ENCODE measurements at regions not wholly inside any gene's neighbourhood (a gene's known extent, or its start where the extent isn't known, plus 50 kb on each side); places are given as distances from the start of the nearest gene placed in this dataset.

DNA sequence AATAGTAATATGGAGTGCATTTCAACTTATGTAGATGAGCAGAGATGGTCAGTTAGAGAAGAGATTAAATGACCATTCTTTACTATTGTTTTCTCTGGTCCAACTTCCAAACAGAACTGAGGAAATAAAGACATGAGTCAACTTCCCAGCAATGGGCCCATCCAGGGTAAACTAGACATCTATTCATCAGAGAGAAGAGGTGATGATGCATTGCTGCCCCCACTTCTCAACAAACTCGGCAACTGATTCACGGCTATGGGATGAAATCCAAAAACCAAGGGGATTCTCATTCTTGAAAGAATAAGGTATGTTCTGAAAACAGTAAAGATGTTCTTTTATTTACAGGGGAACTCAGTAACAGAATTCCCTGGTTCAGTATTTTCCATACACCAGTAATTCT, 190.7 kb downstream of the RDH14 start:
- no peaks in the 10 kb centered on the region for H3K27me3 ChIP-seq (ENCODE audit: control insufficient read depth, insufficient read depth, low read length)
- ChIA-PET POLR2A (no interaction called here), CTCF (interaction anchor here (0.8 kb wide), 1 partner anchor 10 kb away, joined by 3 read pairs; no protein-coding TSS in a partner anchor)
- H3K4me3 ChIP-seq (ENCODE audit: low read depth, low read length) = no peak overlapping the region
- no peak for DNase-seq (ENCODE audit: low read depth)
- no peaks in the 10 kb centered on the region for H3K36me3 ChIP-seq (ENCODE audit: control insufficient read depth, insufficient read depth, low read length)
- TF ChIP-seq, protein P1, sequence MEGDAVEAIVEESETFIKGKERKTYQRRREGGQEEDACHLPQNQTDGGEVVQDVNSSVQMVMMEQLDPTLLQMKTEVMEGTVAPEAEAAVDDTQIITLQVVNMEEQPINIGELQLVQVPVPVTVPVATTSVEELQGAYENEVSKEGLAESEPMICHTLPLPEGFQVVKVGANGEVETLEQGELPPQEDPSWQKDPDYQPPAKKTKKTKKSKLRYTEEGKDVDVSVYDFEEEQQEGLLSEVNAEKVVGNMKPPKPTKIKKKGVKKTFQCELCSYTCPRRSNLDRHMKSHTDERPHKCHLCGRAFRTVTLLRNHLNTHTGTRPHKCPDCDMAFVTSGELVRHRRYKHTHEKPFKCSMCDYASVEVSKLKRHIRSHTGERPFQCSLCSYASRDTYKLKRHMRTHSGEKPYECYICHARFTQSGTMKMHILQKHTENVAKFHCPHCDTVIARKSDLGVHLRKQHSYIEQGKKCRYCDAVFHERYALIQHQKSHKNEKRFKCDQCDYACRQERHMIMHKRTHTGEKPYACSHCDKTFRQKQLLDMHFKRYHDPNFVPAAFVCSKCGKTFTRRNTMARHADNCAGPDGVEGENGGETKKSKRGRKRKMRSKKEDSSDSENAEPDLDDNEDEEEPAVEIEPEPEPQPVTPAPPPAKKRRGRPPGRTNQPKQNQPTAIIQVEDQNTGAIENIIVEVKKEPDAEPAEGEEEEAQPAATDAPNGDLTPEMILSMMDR (IDR thresholded peaks at IDR 0.05; ENCODE audit: insufficient read depth, low read depth, low read length) = no peak

DNA sequence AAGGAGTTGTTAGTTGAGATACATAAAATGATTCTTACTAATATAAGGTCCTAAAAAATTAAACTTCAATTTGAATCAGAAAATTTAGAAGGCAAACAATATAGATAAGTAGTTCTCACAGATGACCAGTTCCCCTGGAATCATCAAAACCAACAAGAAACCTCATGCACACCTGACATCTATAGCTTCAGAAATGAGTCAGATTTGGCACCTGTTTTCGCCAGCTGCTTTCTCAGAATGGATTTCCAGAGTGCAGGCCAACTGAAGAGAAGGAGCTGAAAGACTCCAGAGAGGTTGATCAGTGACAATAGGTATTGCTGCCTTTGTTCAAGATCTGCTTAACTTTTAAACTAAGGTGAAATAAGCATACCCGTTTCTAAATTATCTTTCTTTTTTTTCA, 192.4 kb downstream of the RDH14 start:
- TF ChIP-seq, protein P1 (IDR thresholded peaks at IDR 0.05; ENCODE audit: insufficient read depth, low read depth, low read length) = no peak
- Histone ChIP-seq H3K4me3 (ENCODE audit: low read depth, low read length) (no peak overlapping the region), H3K36me3 (ENCODE audit: control insufficient read depth, insufficient read depth, low read length) (no peaks in the 10 kb centered on the region), H3K27me3 (ENCODE audit: control insufficient read depth, insufficient read depth, low read length) (no peaks in the 10 kb centered on the region)
- POLR2A ChIA-PET = no interaction called here
- no peak for DNase-seq (ENCODE audit: low read depth)
- CTCF ChIA-PET = interaction anchor here (1.9 kb wide), 1 partner anchor 9 kb away, joined by 9 read pairs; no protein-coding TSS in a partner anchor

DNA sequence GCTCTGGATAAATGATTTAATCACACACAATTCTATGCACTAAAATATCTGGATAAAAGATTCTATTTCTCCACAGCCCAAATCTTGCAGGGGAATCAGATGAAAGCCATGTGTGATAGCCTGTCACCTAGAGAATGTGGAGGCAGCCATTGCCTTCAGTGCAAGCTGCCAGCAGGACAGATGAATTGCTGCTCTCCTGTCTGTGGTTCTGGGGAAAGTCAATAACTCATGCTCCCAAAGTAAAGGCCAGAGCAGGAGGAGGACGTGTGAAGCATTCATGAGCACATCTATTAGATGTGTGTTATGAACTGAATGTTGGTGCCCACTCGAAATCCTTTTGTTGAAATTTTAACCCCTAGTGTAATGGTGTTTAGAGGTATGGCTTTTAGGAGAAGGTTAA, 195.1 kb downstream of the RDH14 start:
- TF ChIP-seq, protein P1 (IDR thresholded peaks at IDR 0.05; ENCODE audit: insufficient read depth, low read depth, low read length) = no peak
- Histone ChIP-seq H3K27me3 (ENCODE audit: control insufficient read depth, insufficient read depth, low read length) (no peaks in the 10 kb centered on the region), H3K4me3 (ENCODE audit: low read depth, low read length) (no peak overlapping the region), H3K36me3 (ENCODE audit: control insufficient read depth, insufficient read depth, low read length) (no peaks in the 10 kb centered on the region)
- POLR2A ChIA-PET = no interaction called here
- DNase-seq (ENCODE audit: low read depth) = no peak
- CTCF ChIA-PET = interaction anchor here (0.7 to 1.1 kb wide), 2 partner anchors 8 to 9 kb away, joined by 3 to 4 read pairs; no protein-coding TSS in a partner anchor

DNA sequence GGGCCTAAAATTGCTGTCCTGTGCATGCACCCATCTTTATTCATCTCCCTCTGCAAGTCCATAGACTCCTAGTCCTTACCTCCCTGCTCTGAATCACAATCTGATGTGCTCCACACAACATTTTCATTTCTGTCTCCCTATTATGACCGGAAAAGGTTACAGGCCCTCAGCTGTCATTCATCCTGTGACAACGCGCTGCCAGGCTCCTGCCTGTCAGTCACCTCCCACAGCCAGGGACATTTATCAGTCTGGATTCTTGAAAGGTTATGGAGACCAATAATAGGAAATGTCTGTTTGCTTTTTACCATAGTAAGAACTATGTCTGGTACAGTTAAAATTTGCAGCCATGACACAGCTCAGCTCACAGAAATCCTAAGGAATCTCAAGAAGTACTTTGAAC, 197.1 kb downstream of the RDH14 start:
- TF ChIP-seq, protein P1 (IDR thresholded peaks at IDR 0.05; ENCODE audit: insufficient read depth, low read depth, low read length) = no peak
- no peak overlapping the region for H3K4me3 ChIP-seq (ENCODE audit: low read depth, low read length)
- ChIA-PET POLR2A (no interaction called here), CTCF (interaction anchor here (1.0 to 2.2 kb wide), 3 partner anchors 10 to 14 kb away, joined by 4 to 7 read pairs (median 7); no protein-coding TSS in a partner anchor)
- H3K27me3 ChIP-seq (ENCODE audit: control insufficient read depth, insufficient read depth, low read length) = no peaks in the 10 kb centered on the region
- no peak for DNase-seq (ENCODE audit: low read depth)
- no peaks in the 10 kb centered on the region for H3K36me3 ChIP-seq (ENCODE audit: control insufficient read depth, insufficient read depth, low read length)

DNA sequence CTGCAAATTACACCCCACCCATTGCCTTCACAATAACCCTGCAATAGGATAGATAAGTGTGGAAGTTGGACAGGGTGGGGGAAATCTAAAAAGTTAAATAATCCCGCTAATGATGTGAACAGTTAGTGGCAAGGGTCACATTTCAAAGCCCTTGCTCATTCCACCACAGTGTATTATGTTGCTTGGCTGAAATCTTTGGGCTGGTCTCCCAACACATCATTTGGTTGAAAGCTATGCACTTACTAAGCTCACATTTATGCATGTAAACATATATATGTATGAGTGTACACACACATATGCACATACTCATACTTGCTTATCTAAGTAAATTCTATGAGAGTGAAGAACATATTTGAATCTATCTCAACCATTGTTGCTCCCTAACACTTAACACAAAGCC, 197.8 kb downstream of the RDH14 start:
- ChIA-PET CTCF (interaction anchor here (1.0 to 2.2 kb wide), 3 partner anchors 10 to 15 kb away, joined by 4 to 7 read pairs (median 7); no protein-coding TSS in a partner anchor), POLR2A (no interaction called here)
- TF ChIP-seq, protein P1 (IDR thresholded peaks at IDR 0.05; ENCODE audit: insufficient read depth, low read depth, low read length) = no peak
- peak; percentile 41 for DNase-seq (ENCODE audit: low read depth)
- no peaks in the 10 kb centered on the region for H3K27me3 ChIP-seq (ENCODE audit: control insufficient read depth, insufficient read depth, low read length)
- no peak overlapping the region for H3K4me3 ChIP-seq (ENCODE audit: low read depth, low read length)
- no peaks in the 10 kb centered on the region for H3K36me3 ChIP-seq (ENCODE audit: control insufficient read depth, insufficient read depth, low read length)

Data from BJ (cell line).